ENCODE measurements at regions not wholly inside any gene's neighbourhood (a gene's known extent, or its start where the extent isn't known, plus 50 kb on each side); places are given as distances from the start of the nearest gene placed in this dataset.

GRCh38 chr10:65720901-65721300, 1204.9 kb upstream of the LRRTM3 start:
- no peaks in the 10 kb centered on the region for H3K4me1 ChIP-seq (ENCODE audit: low read depth)
- DNase-seq: no peak
- no peak for ATAC-seq
- H3K36me3 ChIP-seq (ENCODE audit: low read depth): no peaks in the 10 kb centered on the region
- no peaks in the 10 kb centered on the region for H3K9me3 ChIP-seq
- TF ChIP-seq CTCF (IDR thresholded peaks at IDR 0.05): no peak
- H3K4me3 ChIP-seq: no peak overlapping the region
- intact Hi-C loops (cut with DNase I, micrococcal nuclease): no loop called here

- no peak for TF ChIP-seq CTCF (IDR thresholded peaks at IDR 0.05)
- no peaks in the 10 kb centered on the region for H3K36me3 ChIP-seq (ENCODE audit: low read depth)
- DNase-seq: no peak
- H3K9me3 ChIP-seq: no peaks in the 10 kb centered on the region
- no peak for ATAC-seq
- intact Hi-C loops (cut with DNase I, micrococcal nuclease): no loop called here
- no peak overlapping the region for H3K4me3 ChIP-seq
- no peaks in the 10 kb centered on the region for H3K4me1 ChIP-seq (ENCODE audit: low read depth)
Observed at GRCh38 chr10:65723525-65723924, 1202.3 kb upstream of the LRRTM3 start.

GRCh38 chr10:65735382-65735781, 1190.5 kb upstream of the LRRTM3 start:
- TF ChIP-seq CTCF (IDR thresholded peaks at IDR 0.05): no peak
- H3K9me3 ChIP-seq: no peaks in the 10 kb centered on the region
- no peaks in the 10 kb centered on the region for H3K36me3 ChIP-seq (ENCODE audit: low read depth)
- no peak overlapping the region for H3K4me3 ChIP-seq
- intact Hi-C loops (cut with DNase I, micrococcal nuclease): no loop called here
- no peaks in the 10 kb centered on the region for H3K4me1 ChIP-seq (ENCODE audit: low read depth)
- DNase-seq (no peak), ATAC-seq (no peak)

GRCh38 chr10:65742906-65743305, 1182.9 kb upstream of the LRRTM3 start:
- intact Hi-C loops (cut with DNase I, micrococcal nuclease): no loop called here
- Histone ChIP-seq H3K4me3 (no peak overlapping the region), H3K36me3 (ENCODE audit: low read depth) (no peaks in the 10 kb centered on the region), H3K9me3 (no peaks in the 10 kb centered on the region), H3K4me1 (ENCODE audit: low read depth) (no peaks in the 10 kb centered on the region)
- DNase-seq (no peak), ATAC-seq (no peak)
- no peak for TF ChIP-seq CTCF (IDR thresholded peaks at IDR 0.05)

GRCh38 chr10:65751218-65751617, 1174.6 kb upstream of the LRRTM3 start:
- Histone ChIP-seq H3K36me3 (ENCODE audit: low read depth) (no peaks in the 10 kb centered on the region), H3K4me3 (no peak overlapping the region), H3K9me3 (no peaks in the 10 kb centered on the region), H3K4me1 (ENCODE audit: low read depth) (no peaks in the 10 kb centered on the region)
- DNase-seq: no peak
- peak; percentile 63 for ATAC-seq
- intact Hi-C loops (cut with DNase I, micrococcal nuclease): no loop called here
- no peak for TF ChIP-seq CTCF (IDR thresholded peaks at IDR 0.05)

- Histone ChIP-seq H3K4me3 (no peak overlapping the region), H3K4me1 (ENCODE audit: low read depth) (no peaks in the 10 kb centered on the region), H3K36me3 (ENCODE audit: low read depth) (no peaks in the 10 kb centered on the region), H3K9me3 (no peaks in the 10 kb centered on the region)
- no peak for ATAC-seq
- no peak for TF ChIP-seq CTCF (IDR thresholded peaks at IDR 0.05)
- DNase-seq: no peak
- intact Hi-C loops (cut with DNase I, micrococcal nuclease): no loop called here
Observed at GRCh38 chr10:65751896-65752295, 1173.9 kb upstream of the LRRTM3 start.
